Chondrocyte (in vitro differentiated cells): ENCODE measurements at regions not wholly inside any gene's neighbourhood (a gene's known extent, or its start where the extent isn't known, plus 50 kb on each side); places are given as distances from the start of the nearest gene placed in this dataset.
"Not testable (repeated sequence)": the region's sequence is repeated elsewhere in the genome, so short reads cannot be mapped to it uniquely, and the experiment has no call there.

Experiments used
- DNase-seq: peaks from one replicate; pipeline ENCODE4 v3.0.0; 2021; ENCODE audit warnings: mixed read lengths, low spot score
- H3K27ac Mint-ChIP-seq: one replicate; pipeline ENCODE4 v1.8.0; 2021; ENCODE audit warnings: mild to moderate bottlenecking, moderate library complexity, mixed read lengths; ENCODE audit not compliant: unreplicated experiment
- H3K27me3 Mint-ChIP-seq: 2 replicates; pipeline ENCODE4 v1.8.0; 2021; ENCODE audit warnings: low read depth, mixed read lengths
- H3K36me3 Mint-ChIP-seq: 2 replicates; pipeline ENCODE4 v1.8.0; 2021; ENCODE audit warnings: low read depth, mixed read lengths
- H3K4me1 Mint-ChIP-seq: 2 replicates; pipeline ENCODE4 v1.8.0; 2021; ENCODE audit warnings: low read depth, mild to moderate bottlenecking, mixed read lengths
- H3K4me3 Mint-ChIP-seq: one replicate; pipeline ENCODE4 v1.8.0; 2021; ENCODE audit warnings: mild to moderate bottlenecking, moderate library complexity, mixed read lengths; ENCODE audit not compliant: unreplicated experiment
- H3K9me3 Mint-ChIP-seq: 2 replicates; pipeline ENCODE4 v1.8.0; 2021; ENCODE audit warnings: low read depth, mixed read lengths
- CTCF ChIP-seq: fragments of 200-600 bp; sonication (generic); IDR thresholded peaks from 2 replicates; pipeline ENCODE4 v1.5.0; 2021; ENCODE audit warnings: antibody characterized with exemption, mild to moderate bottlenecking, moderate library complexity

- TF ChIP-seq CTCF = no peak
- H3K36me3 Mint-ChIP-seq = no peaks in the 10 kb centered on the region
- no peak overlapping the region for H3K27ac Mint-ChIP-seq
- peaks cover 7% of the 10 kb centered on the region for H3K9me3 Mint-ChIP-seq
- H3K4me1 Mint-ChIP-seq = peaks cover 6% of the 10 kb centered on the region
- peaks cover 2% of the 10 kb centered on the region for H3K27me3 Mint-ChIP-seq
- no peak overlapping the region for H3K4me3 Mint-ChIP-seq
- DNase-seq = no peak
These were observed 288.0 kb downstream of the ASMT start for GRCh38 chrX:1902901-1903235.

- H3K4me3 Mint-ChIP-seq = no peak overlapping the region
- H3K36me3 Mint-ChIP-seq = no peaks in the 10 kb centered on the region
- no peak for TF ChIP-seq CTCF
- peaks cover 7% of the 10 kb centered on the region for H3K9me3 Mint-ChIP-seq
- peaks cover 6% of the 10 kb centered on the region for H3K4me1 Mint-ChIP-seq
- no peak for DNase-seq
- no peak overlapping the region for H3K27ac Mint-ChIP-seq
- peaks cover 2% of the 10 kb centered on the region for H3K27me3 Mint-ChIP-seq
These were observed 288.5 kb downstream of the ASMT start for GRCh38 chrX:1903236-1903935.

DNA sequence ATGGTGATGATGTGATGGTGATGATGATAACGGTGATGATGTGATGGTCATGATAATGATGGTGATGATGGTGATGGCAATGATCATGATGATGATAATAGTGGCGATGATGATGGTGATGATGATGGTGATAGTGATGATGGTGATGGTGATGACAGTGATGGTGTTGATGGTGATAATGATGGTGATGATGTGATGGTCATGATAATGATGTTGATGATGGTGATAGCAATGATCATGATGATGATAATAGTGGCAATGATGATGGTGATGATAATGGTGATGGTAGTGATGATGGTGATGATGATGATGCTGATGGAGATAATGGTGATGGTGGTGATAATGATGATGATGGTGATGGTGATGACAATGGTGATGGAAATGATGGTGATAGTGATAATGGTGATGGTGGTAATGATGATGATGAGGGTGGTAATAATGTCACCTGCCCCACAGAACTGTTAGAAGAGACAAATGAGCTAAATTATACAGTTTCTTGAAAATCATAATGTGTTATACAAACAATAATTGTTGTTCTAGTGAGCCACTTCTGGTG, 289.9 kb downstream of the ASMT start:
- Mint-ChIP-seq H3K27me3 (no peaks in the 10 kb centered on the region), H3K27ac (no peak overlapping the region), H3K4me3 (no peak overlapping the region), H3K36me3 (no peaks in the 10 kb centered on the region), H3K4me1 (peaks cover 6% of the 10 kb centered on the region), H3K9me3 (peaks cover 7% of the 10 kb centered on the region)
- no peak for TF ChIP-seq CTCF
- no peak for DNase-seq

GRCh38 chrX:1906028-1906427, 291.2 kb downstream of the ASMT start:
- H3K27ac Mint-ChIP-seq = no peak overlapping the region
- TF ChIP-seq CTCF = no peak
- peaks cover 7% of the 10 kb centered on the region for H3K9me3 Mint-ChIP-seq

DNA sequence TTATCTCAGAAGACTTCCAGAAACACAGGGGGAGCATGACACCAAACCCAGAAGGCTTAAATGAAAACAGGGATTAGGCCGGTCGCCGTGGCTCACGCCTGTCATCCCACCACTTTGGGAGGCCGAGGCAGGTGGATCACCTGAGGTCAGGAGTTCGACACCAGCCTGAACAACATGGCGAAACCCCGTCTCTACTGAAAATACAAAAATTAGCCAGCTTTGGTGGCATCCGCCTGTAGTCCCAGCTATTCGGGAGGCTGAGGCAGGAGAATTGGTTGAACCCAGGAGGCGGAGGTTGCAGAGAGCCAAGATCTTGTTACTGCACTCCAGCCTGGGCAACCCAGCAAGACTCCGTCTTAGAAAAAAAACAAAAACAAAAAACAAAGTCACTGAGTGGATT, 294.1 kb downstream of the ASMT start:
- not testable (repeated sequence) for H3K27ac Mint-ChIP-seq, H3K4me3 Mint-ChIP-seq, H3K4me1 Mint-ChIP-seq, DNase-seq, H3K9me3 Mint-ChIP-seq, H3K36me3 Mint-ChIP-seq
- H3K27me3 Mint-ChIP-seq = peaks cover 13% of the 10 kb centered on the region

More at GRCh38 chrX:1906028-1906427, 291.2 kb downstream of the ASMT start:
- Mint-ChIP-seq H3K4me1 (peaks cover 9% of the 10 kb centered on the region), H3K4me3 (no peak overlapping the region), H3K27me3 (peaks cover 8% of the 10 kb centered on the region), H3K36me3 (no peaks in the 10 kb centered on the region)
- no peak for DNase-seq
